Stimulated activated CD4-positive, alpha-beta T cell treated with anti-CD3 and anti-CD28 coated beads, Interleukin-12 subunit alpha, Interleukin-12 subunit beta, amount 100 ng/mL, for 48 hours (primary cell): ENCODE measurements at regions not wholly inside any gene's neighbourhood (a gene's known extent, or its start where the extent isn't known, plus 50 kb on each side); places are given as distances from the start of the nearest gene placed in this dataset.
"Not testable (repeated sequence)": the region's sequence is repeated elsewhere in the genome, so short reads cannot be mapped to it uniquely, and the experiment has no call there.

Experiments
- DNase-seq, 3 donors: peaks; one replicate each; pipeline ENCODE4 v3.0.0-alpha.2; 2020; ENCODE audit warnings: low read depth in 2 of 3, low spot score in 1 of 3

DNA sequence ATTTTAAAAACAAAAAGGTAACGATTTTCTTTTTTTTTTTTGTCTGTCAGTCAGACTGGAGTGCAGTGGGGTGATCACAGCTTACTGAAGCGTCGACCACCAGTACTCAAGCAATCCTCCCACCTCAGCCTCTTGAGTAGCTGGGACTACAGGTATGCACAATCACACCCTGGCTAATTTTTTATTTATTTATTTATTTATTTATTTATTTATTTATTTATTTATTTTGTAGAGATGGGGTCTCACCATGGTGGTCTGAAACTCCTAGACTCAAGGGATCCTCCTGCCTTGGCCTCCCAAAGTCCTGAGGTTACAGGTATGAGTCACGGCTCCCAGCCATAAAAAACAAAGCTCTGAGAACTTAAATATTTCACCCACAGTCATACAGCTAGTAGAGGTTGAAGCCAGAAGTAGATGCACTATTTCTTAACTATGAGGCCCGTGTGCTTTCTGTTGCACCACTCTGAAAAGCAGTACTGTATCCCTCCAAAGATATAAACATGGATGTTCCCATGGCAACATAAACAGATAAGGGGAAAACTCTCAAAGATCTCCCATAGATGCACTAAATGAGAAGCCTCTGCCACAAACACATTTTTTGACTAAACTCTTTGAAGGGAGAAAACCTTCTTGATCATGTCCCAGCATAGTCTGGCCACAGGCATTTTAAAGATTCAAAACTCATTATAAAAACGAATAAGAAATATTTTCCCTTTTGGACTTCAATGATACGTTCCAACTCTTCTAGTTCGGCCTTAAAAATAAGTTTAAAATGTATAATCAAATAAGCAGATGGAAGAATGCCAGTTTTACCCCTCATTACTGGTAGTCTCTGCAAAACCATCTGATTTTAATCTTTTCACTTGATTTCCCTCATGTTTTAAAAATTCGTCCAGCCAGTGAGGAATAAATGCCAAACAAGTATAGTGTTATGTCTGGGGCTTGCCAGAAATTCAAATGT is 162.3 kb upstream of the ARHGEF26 start:
- no peak for DNase-seq

GRCh38 chr3:153960458-153961074 is 160.6 kb upstream of the ARHGEF26 start:
- DNase-seq = no peak

DNA sequence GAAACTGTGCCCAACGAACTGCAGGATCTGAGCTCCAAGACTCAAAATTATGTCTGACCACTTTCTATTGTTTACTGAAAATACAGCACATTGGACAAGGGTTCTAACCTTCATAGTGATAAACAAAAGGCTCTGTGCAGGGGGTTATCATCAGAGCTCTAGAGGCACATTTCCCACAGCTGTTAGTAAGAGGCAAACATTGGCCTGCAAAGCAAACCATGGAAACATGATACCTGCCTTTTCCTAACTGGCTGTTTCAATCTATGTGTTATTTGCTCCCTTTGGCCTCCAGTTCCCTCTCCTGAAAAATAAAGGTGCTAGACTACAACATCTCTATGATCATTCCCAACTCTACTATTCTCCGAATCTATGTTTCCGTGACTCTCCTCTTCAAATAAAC is 159.7 kb upstream of the ARHGEF26 start:
- no peak for DNase-seq

- DNase-seq = no peak
Measured at GRCh38 chr3:153963012-153963411, 158.2 kb upstream of the ARHGEF26 start.

DNA sequence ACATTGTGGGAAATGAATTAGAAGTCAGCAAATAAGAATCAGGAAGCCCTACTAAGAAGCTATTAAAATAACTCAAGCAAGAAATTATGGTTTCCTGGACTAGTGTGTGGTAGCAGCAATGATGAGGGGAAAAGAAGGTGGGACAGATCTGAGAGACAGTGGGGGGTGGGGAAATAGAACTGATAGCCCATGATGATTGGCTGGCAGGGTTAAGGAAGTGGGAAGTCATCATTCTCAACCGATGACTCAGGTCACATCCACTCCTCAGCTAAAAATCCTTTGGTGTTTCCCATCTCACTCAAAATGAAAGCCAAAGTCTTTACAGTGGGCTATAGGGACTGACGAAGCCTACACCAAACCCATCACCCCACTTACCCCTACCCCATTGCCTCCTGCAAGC is 153.9 kb upstream of the ARHGEF26 start:
- DNase-seq = no peak

DNA sequence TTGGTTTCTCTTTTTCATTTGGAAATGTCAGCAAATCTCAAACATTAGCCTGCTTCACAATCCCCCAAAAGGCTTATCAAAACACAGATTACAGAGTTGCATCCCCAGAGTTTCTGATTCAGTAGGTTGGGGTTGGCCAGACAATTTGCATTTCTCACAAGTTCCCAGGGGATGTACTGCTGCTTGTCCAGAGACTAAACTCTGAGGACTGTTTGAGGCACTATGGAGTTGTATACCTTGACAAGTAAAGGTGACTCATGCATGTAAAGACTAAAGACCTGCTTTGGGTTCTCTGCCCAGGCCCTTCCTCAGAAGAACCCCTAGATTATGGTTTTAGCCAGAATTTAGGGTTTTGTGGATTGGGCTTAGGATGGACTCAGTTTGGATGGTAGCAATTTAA is 151.1 kb upstream of the ARHGEF26 start:
- no peak for DNase-seq

GRCh38 chr3:153970741-153971347 is 150.3 kb upstream of the ARHGEF26 start:
- no peak for DNase-seq

GRCh38 chr3:153972862-153973261 is 148.3 kb upstream of the ARHGEF26 start:
- DNase-seq = no peak

GRCh38 chr3:153973722-153974265 is 147.4 kb upstream of the ARHGEF26 start:
- no peak for DNase-seq

DNA sequence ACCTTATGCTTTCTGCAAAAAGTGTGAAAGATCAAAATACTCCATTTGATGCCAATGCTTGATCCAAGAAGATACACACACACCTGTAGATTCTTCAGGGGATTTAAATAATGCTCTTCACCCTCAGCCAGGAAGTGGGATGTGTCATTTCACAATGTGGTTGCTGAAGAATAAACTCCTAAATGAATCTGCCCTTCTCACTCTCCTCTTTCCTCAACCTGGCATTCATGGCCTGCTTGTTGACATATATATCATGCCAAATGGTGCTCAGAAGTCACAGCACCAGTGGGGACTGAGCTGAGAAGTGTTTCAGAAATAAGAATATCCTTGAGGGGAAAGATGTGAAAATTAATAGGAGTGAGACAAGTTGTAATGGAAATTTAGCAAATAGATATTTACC is 146.6 kb upstream of the ARHGEF26 start:
- no peak for DNase-seq

DNA sequence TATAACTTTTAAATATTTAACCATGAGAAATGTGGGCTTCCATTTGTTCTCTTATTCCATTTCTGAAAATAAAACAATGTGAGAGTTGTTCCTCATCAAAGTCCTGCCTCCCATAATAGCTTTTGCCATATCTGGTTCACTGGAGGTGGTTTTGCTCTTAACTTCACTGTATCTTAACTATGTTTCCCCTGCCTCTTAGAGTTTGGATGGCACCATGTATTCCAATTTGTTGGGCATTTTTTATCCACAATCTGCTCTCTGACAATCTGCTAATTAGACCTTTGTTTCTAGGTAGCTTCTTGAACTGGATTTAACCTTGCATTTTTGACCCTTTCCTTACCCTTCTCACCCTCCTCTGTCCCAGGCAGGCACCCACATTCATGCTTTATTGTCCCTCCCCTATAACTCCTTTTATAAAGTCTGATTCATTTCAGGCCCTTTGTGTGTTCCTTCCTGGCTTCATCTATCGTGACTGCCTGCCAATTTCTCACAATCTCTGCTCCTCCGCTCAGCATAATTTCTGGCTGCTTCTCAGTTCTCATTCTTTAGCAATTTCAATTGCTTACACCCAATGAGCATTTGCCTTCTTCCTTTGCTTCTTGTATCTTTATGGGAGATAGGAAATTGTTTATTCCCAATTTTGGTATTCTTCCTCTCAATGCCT is 144.2 kb upstream of the ARHGEF26 start:
- DNase-seq = no peak

DNA sequence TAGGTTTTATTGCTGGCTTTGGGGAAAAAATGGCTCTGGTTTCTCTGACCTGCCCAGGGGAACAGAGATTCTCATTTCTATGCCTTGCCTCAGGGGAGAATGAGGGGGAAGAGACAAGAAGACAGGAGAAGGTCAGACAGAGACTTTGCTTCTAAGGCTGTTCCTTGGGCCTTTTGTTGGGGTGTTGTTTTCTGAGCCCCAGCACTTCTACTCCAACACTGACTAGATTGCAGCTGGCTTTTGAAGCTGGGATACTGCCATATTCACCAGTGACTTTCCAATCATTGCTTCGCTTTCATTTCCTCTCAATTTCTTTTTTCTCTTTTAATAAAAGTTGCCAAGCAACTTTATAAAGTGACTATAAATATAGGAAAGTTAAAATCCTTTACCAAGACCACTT is 143.2 kb upstream of the ARHGEF26 start:
- no peak for DNase-seq

GRCh38 chr3:153979418-153980251 is 141.6 kb upstream of the ARHGEF26 start:
- DNase-seq = no peak

GRCh38 chr3:153980252-153980590 is 141.0 kb upstream of the ARHGEF26 start:
- no peak for DNase-seq

DNA sequence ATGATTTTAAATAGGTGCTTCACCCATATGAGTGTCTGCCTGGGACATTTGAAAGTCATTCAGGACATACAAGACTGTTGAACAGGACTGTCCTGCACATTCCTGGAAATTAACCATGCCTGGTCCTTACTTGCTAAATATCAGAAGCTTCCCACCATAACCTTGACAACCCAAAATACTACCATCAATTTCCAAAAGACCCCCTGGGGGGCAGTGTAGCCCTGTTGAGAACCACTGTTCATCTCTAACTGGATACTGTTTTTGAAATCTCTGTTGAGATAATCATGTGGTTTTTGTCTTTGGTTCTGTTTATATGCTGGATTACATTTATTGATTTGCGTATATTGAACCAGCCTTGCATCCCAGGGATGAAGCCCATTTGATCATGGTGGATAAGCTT is 123.8 kb upstream of the ARHGEF26 start:
- DNase-seq = not testable (repeated sequence)

GRCh38 chr3:154003649-154004048 is 117.5 kb upstream of the ARHGEF26 start:
- no peak for DNase-seq

DNA sequence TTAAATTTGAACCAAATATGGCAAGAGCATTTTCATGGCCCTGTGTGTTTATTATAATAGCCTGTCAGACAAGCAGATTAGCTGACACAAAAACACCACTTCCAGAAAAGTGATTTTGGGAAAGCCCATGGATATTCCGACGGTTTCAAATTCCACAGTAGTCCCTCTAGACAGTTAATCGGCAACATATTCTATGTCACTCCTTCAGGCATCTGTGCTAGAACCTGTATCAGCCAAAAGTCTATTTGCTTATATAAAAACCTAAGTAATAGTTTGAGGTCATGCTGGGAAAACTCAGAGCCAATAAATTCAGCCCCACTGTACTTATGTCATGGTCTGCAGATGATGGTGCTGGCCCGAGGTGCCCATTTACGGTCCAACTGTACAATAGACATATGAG is 110.2 kb upstream of the ARHGEF26 start:
- DNase-seq = no peak

- DNase-seq = no peak
Measured at GRCh38 chr3:154013736-154014135, 107.5 kb upstream of the ARHGEF26 start.

DNA sequence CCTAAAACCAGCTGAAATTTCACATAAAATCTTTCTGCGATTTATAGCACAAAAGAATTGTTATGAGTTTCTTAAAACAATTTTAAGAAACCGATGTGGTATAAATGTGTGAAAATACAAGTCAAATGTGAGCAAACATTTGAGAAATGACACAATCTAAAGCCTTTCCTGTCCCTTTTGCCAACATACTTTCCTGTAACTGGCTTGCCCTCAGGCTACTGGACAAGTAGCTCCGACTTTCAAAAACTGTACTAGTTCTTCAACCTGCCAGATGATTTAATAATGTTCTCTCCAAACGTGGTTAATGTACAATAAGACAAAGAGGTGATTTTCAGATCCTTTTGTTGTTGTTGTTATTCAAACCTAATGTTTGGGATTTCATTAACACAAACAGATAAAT is 105.9 kb upstream of the ARHGEF26 start:
- DNase-seq = no peak

DNA sequence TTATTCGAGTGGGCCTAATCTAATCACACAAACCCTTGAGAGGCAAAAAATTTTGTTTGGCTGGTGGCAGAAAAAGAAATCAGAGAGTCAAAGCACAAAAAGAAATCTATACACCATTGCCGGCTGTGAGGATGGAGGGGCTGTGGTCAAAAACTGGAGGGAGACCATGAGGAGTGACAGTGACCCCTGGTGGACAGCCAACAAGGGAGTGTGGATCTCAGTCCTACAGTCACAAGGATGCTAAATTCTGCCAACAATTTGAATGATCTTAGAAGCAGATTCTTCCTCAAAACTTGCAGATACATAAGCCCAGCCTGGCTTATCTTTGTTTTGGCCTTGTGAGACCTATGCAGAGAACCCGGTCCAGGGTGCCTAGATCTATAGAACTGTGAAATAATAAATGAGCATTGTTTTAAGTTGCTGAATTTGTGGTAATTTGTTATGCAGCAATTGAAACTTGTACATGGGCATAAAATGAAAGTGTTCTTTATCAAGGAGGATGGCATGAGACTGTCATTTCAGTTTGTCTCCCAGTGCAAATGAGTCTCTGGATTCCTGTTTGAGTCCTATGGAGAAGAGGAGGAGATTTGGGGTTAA is 103.0 kb upstream of the ARHGEF26 start:
- DNase-seq = peak; percentile 5 to 14 (median 8)
